ENCODE measurements at regions not wholly inside any gene's neighbourhood (a gene's known extent, or its start where the extent isn't known, plus 50 kb on each side); places are given as distances from the start of the nearest gene placed in this dataset.
"Not testable (repeated sequence)": the region's sequence is repeated elsewhere in the genome, so short reads cannot be mapped to it uniquely, and the experiment has no call there.

DNA sequence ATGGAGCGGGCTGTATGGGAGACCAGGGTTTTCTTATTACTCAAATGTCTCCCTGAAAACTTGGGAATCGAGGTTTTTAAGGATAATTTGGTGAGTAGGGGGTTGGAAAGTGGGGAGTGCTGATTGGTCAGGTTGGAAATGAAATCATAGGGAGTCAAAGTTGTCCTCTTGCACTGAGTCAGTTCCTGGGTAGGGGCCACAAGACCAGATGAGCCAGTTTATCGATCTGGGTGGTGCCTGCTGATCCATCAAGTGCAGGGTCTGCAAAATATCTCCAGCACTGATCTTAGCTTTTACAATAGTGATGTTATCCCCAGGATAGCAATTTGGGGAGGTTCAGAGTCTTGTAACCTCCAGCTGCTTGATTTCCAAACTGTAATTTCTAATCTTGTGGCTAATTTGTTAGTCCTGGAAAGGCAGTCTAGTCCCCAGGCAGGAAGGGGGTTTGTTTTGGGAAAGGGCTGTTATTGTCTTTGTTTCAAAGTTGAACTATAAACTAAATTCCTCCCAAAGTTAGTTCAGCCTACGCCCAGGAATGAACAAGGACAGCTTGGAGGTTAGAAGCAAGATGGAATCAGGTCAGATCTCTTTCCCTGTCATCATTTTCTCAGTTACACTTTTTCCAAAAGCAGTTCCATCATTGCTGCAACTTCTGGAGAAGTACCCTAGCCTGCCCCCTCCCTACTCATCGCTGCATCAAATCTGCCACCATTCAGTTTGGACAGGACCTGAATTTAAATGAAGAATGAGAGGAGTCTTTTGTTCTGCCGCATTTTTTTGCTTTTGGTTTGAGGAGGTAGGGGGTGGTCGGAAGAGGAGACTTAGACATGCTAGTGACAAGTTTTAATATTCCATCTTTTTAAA is 236.4 kb upstream of the GALNT17 start:
- DNase-seq (ENCODE audit: low spot score); in situ Hi-C loops (cut with HindIII; ENCODE audit: low sequenced_read_pairs): not testable (repeated sequence)

DNA sequence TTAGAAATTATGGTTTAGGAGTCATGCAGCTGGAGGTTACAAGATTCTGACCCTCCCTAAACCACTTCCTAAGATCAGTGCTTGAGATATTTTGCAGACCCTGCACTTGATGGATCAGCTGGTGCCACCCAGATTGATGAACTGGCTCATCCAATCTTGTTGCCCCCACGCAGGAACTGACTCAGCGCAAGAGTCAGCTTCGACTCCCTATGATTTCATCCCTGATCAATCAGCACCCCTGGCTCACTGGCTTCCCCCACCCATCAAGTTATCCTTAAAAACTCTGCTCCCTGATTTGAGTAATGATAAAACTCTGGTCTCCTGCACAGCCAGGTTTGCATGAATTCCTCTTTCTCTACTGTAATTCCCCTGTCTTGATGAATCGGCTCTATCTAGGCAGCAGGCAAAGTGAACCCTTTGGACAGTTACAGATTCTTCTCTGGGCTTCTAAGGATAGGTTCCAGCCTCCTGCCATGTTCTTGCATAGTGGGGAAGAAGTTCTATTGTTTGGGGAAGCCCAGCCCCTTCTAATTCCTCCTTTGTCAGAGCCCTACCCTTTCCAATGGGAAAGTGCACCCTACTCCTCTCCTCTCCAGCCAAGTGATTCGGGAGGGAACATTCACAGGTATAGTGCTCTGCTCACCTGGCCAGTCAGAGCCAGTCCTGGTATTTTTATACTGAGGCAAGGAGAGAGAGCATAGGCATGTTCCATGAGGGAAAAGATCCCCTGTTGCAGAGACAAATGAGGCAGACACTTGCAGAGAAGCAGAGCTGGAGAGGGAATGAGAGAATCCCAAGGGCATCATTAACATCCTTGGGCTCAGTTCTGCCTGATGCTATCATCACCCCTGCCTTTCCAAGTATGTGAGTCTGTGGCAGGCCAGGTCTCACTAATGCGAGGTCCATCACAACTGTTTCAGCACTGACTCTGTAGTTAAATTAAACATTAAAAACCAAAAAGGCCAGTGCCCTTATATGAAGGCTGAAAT is 224.4 kb upstream of the GALNT17 start:
- DNase-seq (ENCODE audit: low spot score) = no peak
- in situ Hi-C loops (cut with HindIII; ENCODE audit: low sequenced_read_pairs) = no loop called here

DNA sequence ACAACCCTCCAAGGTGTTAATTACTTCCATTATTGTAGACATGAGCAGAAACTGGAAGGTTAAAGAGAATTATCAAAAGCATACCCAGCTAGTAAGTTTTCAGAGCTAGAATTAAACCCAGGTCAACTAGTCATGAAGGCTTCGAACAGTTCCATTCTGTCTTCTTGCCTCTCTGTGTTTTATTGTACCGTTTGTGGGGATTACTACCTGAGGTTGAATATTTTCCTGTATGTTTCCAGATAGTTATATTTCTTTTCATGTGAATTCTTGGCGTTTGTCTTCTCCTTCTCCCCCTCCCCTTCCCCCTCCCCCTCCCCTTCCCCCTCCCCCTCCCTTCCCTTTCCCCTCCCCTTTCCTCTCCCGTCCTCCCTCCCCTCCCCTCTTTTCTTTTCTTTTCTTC is 218.0 kb upstream of the GALNT17 start:
- no peak for DNase-seq (ENCODE audit: low spot score)
- in situ Hi-C loops (cut with HindIII; ENCODE audit: low sequenced_read_pairs) = no loop called here

DNA sequence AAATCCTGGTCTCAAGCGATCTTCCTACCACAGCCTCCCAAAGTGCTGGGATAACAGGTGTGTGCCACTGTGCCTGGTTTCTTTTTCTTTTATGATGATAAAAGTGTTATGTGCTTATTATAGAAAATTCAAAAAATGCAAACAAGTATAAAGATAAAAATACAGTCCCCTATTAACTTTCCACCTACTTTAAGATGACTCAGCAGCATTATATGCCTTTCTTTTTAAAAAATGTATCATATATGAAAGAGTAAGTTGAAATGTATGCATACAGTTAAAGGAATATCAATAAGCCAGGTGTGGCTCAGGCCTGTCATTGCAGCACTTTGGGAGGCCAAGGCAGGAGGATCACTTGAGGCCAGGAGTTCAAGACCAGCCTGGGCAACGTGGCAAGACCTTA is 216.9 kb upstream of the GALNT17 start:
- in situ Hi-C loops (cut with HindIII; ENCODE audit: low sequenced_read_pairs) = no loop called here
- no peak for DNase-seq (ENCODE audit: low spot score)

DNA sequence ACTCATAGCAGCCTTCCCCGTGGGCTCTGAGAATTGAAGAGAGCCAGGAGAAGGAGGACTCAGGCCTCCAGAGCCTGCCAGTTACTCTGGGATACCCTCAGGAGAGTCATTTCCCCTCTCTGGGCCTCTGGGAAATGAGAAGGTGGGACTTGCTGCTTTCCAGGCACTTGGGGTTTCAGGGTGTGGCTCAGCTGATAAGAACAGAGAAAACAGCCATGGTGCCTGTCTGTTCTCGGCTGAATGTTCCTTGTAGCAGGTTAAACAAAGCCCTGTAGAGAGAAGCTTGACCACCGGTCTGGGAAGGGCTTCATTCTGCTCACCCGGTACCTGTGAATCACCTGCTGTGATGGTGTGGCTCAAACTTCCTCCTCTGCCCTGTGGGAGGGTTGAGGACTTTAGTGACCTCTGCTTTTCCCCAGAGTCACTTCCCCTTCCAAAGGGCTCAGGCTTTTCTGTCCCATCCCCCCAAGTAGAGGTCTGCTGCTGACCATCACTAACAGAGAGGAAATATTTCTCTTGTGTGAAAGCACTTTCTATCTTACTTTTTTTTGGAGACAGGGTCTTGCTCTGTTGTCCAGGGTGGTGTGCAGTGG is 212.4 kb upstream of the GALNT17 start:
- no peak for DNase-seq (ENCODE audit: low spot score)
- in situ Hi-C loops (cut with HindIII; ENCODE audit: low sequenced_read_pairs) = no loop called here

DNA sequence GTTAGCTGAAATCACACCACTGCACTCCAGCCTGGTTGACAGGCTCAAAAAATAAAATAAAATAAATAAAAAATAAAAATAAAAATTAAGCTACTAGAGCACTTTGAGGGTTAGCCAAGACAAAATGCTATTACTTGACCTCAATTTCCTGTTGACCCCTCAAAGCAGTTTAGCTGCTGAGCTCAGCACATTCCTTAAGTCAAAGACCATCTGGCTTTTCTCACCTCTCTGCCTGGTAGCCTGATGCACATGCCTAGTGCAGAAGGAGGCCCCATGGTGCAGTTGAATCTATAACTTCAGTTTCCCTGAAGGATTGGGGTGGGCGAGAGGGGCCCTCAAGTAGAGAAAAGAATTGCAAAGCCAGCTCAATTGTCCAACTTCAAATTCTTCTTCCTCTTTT is 211.1 kb upstream of the GALNT17 start:
- no peak for DNase-seq (ENCODE audit: low spot score)
- in situ Hi-C loops (cut with HindIII; ENCODE audit: low sequenced_read_pairs) = no loop called here

DNA sequence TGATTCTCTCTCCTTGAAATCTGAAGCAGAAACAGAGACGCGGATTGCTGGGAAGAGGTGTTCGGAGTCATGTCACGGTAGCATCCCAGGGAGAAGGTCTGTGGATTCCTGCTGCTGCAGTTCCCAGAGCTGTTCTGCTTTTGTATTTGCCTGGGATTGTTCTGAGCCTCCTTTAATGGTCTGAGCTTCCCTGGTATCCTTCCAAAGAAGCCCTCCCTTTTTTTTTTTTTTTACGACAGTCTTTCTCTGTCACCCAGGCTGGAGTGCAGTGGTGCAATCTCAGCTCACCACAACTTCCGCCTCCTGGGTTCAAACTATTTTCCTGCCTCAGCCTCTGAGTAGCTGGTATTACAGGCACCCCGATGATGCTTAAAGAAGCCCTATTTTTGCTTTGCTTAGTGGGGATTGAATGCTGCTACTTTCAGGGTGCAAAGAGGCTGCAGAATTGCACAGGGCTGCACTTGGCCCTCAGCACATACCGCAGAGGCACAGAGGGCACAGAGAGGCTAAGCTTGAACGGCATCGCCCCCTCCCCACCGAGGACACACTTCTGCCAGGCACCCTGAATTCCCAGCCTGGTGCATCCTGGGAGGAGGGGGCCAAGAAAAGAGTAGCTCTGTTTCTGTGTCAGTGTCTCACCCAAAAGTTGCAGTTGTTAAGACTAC is 208.6 kb upstream of the GALNT17 start:
- in situ Hi-C loops (cut with HindIII; ENCODE audit: low sequenced_read_pairs) = no loop called here
- no peak for DNase-seq (ENCODE audit: low spot score)

DNA sequence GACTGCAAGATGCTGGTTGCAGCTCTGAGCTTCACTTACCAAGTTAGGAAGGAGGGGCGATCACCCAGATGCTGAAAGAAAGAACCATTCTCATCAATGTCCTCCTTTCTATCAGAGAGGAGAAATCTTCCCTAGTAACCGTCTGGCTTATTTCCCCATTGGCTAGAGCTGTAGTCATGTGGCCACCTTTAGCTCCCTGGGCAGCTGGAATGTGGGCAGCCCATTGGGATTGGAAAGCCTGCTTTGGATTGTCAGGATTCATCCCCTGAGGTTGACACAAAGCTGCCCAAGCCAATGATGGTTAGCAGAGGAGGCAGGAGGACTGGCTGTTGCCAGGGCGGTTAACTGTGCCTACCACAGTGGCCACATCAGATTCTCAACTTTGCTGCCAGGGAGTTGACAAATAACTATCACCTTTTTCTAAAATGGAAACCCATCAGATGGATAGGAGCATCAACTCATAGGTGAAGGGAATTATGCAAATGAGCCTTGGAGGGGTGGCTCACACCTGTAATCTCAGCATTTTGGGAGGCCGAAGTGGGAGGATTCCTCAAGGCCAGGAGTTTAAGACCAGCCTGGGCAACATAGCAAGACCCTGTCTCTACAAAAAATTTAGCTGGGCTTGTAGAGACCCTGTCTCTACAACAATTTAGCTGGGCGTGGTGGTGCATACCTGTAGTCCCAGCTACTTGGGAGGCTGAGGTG is 206.4 kb upstream of the GALNT17 start:
- no peak for DNase-seq (ENCODE audit: low spot score)
- in situ Hi-C loops (cut with HindIII; ENCODE audit: low sequenced_read_pairs) = no loop called here

DNA sequence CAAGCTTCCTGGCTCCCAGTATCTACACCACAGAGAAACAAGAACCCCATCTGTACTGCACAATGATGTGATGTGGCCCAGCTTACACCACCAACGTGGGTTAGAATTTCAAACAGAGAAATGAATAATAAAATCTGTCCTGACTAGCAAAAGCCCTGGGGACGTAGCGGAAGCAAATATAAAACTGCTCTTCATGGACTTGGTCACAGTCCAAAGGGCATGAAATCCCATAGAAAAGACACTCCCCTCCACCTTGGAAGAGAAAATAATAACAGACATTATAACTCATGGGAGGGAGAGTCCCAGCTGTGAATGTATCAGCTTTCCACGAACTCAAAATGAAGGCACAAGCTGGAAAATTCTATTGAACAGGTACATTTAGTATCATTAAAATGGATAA is 205.3 kb upstream of the GALNT17 start:
- in situ Hi-C loops (cut with HindIII; ENCODE audit: low sequenced_read_pairs) = no loop called here
- no peak for DNase-seq (ENCODE audit: low spot score)

DNA sequence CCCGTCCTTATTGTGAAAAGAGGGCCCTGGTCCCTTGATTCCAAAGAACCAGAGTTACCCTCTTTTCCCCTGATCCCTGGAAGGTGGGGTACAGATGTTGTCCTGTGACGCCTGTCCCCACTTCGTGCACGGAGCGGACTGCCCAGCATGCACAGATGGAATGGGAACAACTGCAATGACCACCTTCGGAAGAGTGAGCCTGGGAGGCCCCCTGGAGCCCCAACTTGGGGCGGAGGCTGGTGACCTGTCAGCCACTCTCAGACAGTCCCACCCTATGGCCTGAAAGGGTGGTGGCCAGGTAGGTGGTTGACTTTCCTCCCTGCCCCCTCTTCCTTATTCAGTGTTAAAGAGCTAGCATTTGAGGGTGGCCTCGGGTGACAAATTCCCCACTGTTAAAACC is 196.6 kb upstream of the GALNT17 start:
- no peak for DNase-seq (ENCODE audit: low spot score)
- in situ Hi-C loops (cut with HindIII; ENCODE audit: low sequenced_read_pairs) = no loop called here

DNA sequence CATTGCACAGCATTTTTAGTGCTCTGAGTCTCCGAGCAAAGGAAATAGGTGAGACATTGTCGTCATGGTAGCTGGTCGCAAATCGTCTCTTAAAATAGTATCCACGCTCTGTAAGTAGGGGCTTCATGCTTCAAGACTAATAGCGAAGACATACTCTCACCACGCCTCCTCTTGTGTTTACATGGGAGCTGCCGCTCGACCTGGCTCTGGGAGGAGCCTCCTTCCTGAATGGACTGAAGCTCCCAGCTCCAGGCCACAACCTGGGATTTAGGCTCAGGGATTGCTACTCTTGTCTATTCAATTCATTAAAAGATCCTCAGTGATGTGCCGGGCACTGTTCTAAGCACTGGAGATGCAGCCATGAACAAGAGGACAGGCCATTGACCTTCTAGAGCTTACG is 196.1 kb upstream of the GALNT17 start:
- no peak for DNase-seq (ENCODE audit: low spot score)
- in situ Hi-C loops (cut with HindIII; ENCODE audit: low sequenced_read_pairs) = no loop called here

DNA sequence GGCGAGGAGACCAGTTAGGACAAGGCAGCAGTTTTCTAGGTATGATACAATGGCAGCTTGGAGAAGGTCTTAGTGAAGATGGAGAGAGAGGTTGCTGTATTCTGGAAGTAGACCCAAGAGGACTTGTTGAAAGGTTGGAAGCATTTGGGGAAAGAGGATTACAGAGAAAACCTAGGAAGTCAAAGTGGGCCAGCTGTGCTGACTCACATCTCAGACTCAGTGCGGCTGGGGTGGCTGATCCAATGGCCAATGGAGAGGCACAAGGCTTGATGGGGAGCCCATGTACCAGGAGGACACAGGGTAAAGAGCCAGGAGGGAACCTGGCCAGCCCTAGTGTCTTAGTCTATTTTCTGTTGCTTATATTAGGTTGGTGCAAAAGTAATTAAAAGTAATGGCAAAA is 194.5 kb upstream of the GALNT17 start:
- in situ Hi-C loops (cut with HindIII; ENCODE audit: low sequenced_read_pairs) = no loop called here
- no peak for DNase-seq (ENCODE audit: low spot score)

DNA sequence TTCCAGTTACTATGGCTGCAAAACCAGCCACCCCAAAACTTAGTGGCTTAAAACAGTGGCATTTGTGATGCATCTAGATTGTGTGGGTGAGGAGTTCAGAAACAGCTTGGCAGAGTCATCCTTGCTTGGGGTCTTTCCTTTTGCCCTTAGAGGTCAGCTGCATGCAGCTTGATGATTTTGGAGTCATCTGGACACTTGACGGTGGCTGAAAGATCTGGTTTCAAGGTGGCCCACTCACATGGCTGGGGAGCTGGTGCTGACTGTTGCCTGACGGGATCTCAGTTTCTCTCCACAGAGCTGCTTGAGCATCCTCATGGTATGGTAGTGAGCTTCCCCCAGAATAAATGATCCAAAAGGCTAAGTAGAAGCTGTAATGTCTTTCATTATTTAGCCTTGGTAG is 191.3 kb upstream of the GALNT17 start:
- in situ Hi-C loops (cut with HindIII; ENCODE audit: low sequenced_read_pairs) = no loop called here
- DNase-seq (ENCODE audit: low spot score) = no peak

DNA sequence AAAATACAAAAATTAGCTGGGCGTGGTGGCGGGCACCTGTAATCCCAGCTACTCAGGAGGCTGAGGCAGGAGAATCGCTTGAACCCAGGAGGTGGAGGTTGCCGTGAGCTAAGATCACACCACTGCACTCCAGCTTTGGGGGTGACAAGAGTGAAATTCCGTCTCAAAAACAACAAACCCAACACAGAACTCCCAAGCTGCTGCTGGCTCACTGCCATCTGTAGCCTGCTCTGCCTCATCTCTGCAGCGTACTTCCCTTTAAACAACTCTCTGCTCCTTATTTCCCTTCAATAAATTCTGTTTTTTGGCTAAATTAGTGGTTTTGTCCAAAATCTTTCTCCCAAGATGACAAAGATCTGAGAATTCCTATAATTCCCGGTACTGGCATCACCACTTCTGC is 189.2 kb upstream of the GALNT17 start:
- no peak for DNase-seq (ENCODE audit: low spot score)
- in situ Hi-C loops (cut with HindIII; ENCODE audit: low sequenced_read_pairs) = no loop called here

DNA sequence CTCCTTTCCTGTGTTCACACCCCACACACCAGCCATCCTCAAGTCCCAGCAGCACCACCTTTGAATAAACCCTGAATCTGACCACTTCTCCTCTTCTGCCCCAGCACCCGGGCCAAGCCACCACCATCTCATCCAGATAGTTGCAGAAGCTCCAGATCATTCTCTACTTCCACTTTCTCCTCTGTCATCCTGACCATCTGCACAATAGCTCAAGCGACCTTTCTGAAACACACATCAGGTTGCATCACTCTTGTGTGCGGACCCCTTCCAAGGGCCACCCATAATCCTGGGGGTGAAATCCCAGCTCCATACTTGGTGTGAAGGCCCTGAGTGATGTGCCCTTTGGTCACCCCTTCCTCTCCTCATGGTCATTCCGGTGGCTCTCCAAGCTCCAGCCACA is 187.4 kb upstream of the GALNT17 start:
- DNase-seq (ENCODE audit: low spot score) = no peak
- in situ Hi-C loops (cut with HindIII; ENCODE audit: low sequenced_read_pairs) = no loop called here

DNA sequence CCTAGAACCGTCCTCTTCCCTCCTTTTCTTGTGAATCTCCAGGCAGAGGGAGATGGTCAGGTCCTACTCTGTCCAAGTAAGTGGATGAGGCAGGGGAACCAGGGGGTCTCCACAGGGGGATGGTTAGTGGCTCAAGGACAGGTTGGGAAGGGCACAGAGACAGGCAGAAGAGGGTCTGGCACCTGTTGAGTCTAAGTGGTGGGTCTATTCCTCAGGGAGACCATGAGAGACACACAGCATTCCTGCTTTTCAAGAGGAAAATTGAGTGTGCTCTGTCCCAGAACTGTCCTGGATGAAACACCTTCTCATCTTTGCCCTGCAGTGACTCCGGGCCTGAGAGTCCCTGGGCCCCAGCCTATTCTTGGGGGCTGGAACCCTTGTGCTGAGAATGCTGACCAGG is 184.8 kb upstream of the GALNT17 start:
- no peak for DNase-seq (ENCODE audit: low spot score)
- in situ Hi-C loops (cut with HindIII; ENCODE audit: low sequenced_read_pairs) = no loop called here

DNA sequence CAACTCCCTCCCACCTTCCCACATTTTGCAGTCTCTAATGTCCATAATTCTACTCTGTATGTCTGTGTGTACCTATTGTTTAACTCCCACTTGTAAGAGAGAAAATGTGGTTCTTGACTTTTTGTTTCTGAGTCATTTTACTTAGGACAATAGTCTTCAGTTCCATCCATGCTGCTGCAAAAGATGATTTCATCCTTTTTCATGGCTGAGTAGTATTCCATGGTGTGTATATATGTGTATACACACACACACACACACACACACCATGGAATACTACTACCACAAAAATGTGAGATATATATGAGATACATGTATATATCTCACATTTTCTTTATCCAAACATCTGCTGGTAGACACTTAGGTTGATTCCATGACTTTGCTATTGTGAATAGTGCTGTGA is 182.1 kb upstream of the GALNT17 start:
- in situ Hi-C loops (cut with HindIII; ENCODE audit: low sequenced_read_pairs) = no loop called here
- no peak for DNase-seq (ENCODE audit: low spot score)

DNA sequence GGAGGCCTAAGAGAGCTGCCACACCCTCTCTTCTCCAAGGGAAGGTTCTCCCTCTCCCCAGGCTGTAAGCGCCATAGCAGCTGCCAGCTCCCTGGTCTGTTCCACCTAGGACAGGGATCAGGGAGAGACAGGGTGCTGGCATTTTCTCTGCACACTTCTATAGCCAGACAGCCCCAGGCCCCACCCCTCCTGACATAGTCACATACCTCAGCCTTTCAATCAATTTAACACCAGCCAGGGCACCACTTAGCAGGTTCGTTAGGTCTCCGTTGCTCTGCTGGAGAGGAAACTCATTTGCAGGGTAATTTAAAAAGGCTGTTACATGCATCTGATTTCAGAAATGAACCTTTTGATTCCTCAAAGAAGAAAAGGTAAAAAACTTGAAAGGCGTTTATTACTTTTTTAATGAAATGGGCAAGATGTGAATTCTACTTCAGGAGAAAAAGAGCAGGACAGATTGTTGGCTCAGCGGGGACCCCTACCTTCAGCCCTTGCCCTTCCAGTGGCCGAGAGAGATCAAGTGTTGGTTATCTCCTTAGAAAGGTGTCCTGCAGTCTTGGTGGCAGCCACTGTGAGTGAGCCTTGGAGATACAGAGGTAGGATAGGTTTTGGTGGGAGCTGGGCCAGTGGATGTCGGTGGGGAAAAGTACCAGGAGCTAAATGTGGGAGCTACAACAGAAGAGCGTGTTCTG is 180.5 kb upstream of the GALNT17 start:
- in situ Hi-C loops (cut with HindIII; ENCODE audit: low sequenced_read_pairs) = no loop called here

More for the DNA sequence above, 180.5 kb upstream of the GALNT17 start:
- DNase-seq (ENCODE audit: low spot score) = no peak

Measured in G401 (cell line).